ENCODE measurements at regions not wholly inside any gene's neighbourhood (a gene's known extent, or its start where the extent isn't known, plus 50 kb on each side); places are given as distances from the start of the nearest gene placed in this dataset.

DNA sequence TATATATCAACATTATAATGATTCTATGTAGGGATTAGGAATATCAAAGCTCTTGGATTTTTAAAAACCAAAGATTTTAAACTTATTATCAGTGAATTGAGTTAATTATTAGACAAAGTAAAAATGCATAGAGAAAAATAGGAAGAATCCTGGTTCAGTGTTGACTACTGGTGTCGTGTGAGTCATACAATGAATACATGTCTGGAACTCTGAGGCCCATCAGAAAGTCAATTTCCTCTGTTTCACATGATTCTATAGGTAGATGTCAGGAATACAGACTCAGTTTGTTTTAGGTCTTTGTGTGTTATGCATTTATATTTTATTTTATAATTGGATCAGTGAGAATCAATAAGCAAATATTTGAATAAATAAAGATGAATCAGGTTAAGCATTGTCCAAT lies 84.5 kb upstream of the RTL1 start:
- H3K4me3 ChIP-seq (ENCODE audit: low read depth, low read length), result no peak overlapping the region
- DNase-seq (ENCODE audit: low read depth), result peak; percentile 46
- TF ChIP-seq, protein P1, sequence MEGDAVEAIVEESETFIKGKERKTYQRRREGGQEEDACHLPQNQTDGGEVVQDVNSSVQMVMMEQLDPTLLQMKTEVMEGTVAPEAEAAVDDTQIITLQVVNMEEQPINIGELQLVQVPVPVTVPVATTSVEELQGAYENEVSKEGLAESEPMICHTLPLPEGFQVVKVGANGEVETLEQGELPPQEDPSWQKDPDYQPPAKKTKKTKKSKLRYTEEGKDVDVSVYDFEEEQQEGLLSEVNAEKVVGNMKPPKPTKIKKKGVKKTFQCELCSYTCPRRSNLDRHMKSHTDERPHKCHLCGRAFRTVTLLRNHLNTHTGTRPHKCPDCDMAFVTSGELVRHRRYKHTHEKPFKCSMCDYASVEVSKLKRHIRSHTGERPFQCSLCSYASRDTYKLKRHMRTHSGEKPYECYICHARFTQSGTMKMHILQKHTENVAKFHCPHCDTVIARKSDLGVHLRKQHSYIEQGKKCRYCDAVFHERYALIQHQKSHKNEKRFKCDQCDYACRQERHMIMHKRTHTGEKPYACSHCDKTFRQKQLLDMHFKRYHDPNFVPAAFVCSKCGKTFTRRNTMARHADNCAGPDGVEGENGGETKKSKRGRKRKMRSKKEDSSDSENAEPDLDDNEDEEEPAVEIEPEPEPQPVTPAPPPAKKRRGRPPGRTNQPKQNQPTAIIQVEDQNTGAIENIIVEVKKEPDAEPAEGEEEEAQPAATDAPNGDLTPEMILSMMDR (conservative IDR thresholded peaks at IDR 0.05; ENCODE audit: low read depth, low read length), result no peak

GRCh38 chr14:100988411-100988900 lies 84.9 kb upstream of the RTL1 start:
- DNase-seq (ENCODE audit: low read depth), result no peak
- TF ChIP-seq, protein P1 (conservative IDR thresholded peaks at IDR 0.05; ENCODE audit: low read depth, low read length), result no peak
- no peak overlapping the region for H3K4me3 ChIP-seq (ENCODE audit: low read depth, low read length)

GRCh38 chr14:100988956-100989355 lies 85.4 kb upstream of the RTL1 start:
- no peak for DNase-seq (ENCODE audit: low read depth)
- no peak overlapping the region for H3K4me3 ChIP-seq (ENCODE audit: low read depth, low read length)
- TF ChIP-seq, protein P1 (conservative IDR thresholded peaks at IDR 0.05; ENCODE audit: low read depth, low read length), result no peak

DNA sequence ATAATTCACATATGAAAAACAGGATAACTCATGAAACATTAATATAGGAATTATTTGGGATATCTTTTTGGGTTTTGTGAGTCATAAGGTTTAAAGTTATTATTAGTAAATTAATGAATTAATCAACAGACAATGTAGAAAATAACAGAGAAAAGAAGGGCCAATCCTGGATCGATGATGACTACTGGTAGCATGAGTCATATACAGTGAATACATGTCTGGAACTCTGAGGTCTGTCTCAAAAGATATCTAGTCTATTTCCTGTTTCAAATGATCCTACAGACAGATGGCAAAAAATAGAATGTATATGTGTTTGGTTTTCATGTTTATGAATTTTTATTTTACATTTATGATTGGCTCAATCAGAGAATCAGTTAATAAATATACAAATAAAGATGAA lies 86.4 kb upstream of the RTL1 start:
- TF ChIP-seq, protein P1 (conservative IDR thresholded peaks at IDR 0.05; ENCODE audit: low read depth, low read length), result no peak
- DNase-seq (ENCODE audit: low read depth), result peak; percentile 49
- H3K4me3 ChIP-seq (ENCODE audit: low read depth, low read length), result no peak overlapping the region

GRCh38 chr14:100994082-100994481 lies 90.6 kb upstream of the RTL1 start:
- TF ChIP-seq, protein P1 (conservative IDR thresholded peaks at IDR 0.05; ENCODE audit: low read depth, low read length), result no peak
- no peak for DNase-seq (ENCODE audit: low read depth)
- H3K4me3 ChIP-seq (ENCODE audit: low read depth, low read length), result no peak overlapping the region

GRCh38 chr14:100994756-100995330 lies 91.3 kb upstream of the RTL1 start:
- no peak overlapping the region for H3K4me3 ChIP-seq (ENCODE audit: low read depth, low read length)
- TF ChIP-seq, protein P1 (conservative IDR thresholded peaks at IDR 0.05; ENCODE audit: low read depth, low read length), result no peak
- no peak for DNase-seq (ENCODE audit: low read depth)

- no peak for DNase-seq (ENCODE audit: low read depth)
- H3K4me3 ChIP-seq (ENCODE audit: low read depth, low read length), result no peak overlapping the region
- TF ChIP-seq, protein P1 (conservative IDR thresholded peaks at IDR 0.05; ENCODE audit: low read depth, low read length), result no peak
Measured at GRCh38 chr14:101000711-101001250, 97.3 kb upstream of the RTL1 start.

Measured in choroid plexus epithelial cell (primary cell).